SK-N-SH treated with all-trans-retinoic acid at 6 μM for 48 hours (cell line): ENCODE measurements at regions not wholly inside any gene's neighbourhood (a gene's known extent, or its start where the extent isn't known, plus 50 kb on each side); places are given as distances from the start of the nearest gene placed in this dataset.

Experiments used
- ATAC-seq: fragments of 200-7000 bp; cut with Tn5 transposase; 3 replicates; pipeline ENCODE4 v1.9.1; 2020; ENCODE audit warnings: mild to moderate bottlenecking, moderate library complexity
- ARNTL ChIP-seq: fragments of 450-650 bp; formaldehyde crosslinking; IDR thresholded peaks from 2 replicates; pipeline ENCODE4 v1.5.0; 2020; ENCODE audit warnings: low read depth, mild to moderate bottlenecking, moderate library complexity, borderline replicate concordance
- BACH2 ChIP-seq: fragments of 250-450 bp; sonication (Bioruptor Pico); IDR thresholded peaks from 2 replicates; pipeline ENCODE4 v1.9.0; 2021; ENCODE audit warnings: mild to moderate bottlenecking, borderline replicate concordance
- CSDC2 ChIP-seq: fragments of 250-450 bp; sonication (Bioruptor Pico); IDR thresholded peaks from 2 replicates; pipeline ENCODE4 v1.5.0; 2020; ENCODE audit warnings: mild to moderate bottlenecking, moderate library complexity
- ESRRG ChIP-seq: fragments of 250-450 bp; sonication (Bioruptor Pico); IDR thresholded peaks from 2 replicates; pipeline ENCODE4 v1.6.1; 2021; ENCODE audit warnings: mild to moderate bottlenecking
- OSR1 ChIP-seq: fragments of 250-450 bp; sonication (Bioruptor Pico); IDR thresholded peaks from 2 replicates; pipeline ENCODE4 v1.8.0; 2022; ENCODE audit warnings: moderate library complexity, mild to moderate bottlenecking, inconsistent platforms
- PATZ1 ChIP-seq: fragments of 250-450 bp; sonication (Bioruptor Pico); IDR thresholded peaks from 2 replicates; pipeline ENCODE4 v1.8.0; 2020; ENCODE audit warnings: mild to moderate bottlenecking, moderate library complexity, borderline replicate concordance
- PPARA ChIP-seq: fragments of 250-450 bp; sonication (Bioruptor Pico); IDR thresholded peaks from 2 replicates; pipeline ENCODE4 v1.5.0; 2020; ENCODE audit warnings: mild to moderate bottlenecking, borderline replicate concordance
- RARB ChIP-seq: fragments of 250-450 bp; sonication (Bioruptor Pico); IDR thresholded peaks from 2 replicates; pipeline ENCODE4 v1.8.0; 2021; ENCODE audit warnings: mild to moderate bottlenecking, moderate library complexity
- SNAI2 ChIP-seq: fragments of 250-450 bp; sonication (Bioruptor Pico); IDR thresholded peaks from 2 replicates; pipeline ENCODE4 v1.5.0; 2020; ENCODE audit warnings: mild to moderate bottlenecking, moderate library complexity
- TCF4 ChIP-seq: fragments of 250-450 bp; sonication (Bioruptor Pico); IDR thresholded peaks from 2 replicates; pipeline ENCODE4 v1.8.0; 2021; ENCODE audit warnings: mild to moderate bottlenecking, moderate library complexity, borderline replicate concordance
- TOX ChIP-seq: fragments of 250-450 bp; sonication (Bioruptor Pico); IDR thresholded peaks from 2 replicates; pipeline ENCODE4 v1.8.0; 2021; ENCODE audit warnings: mild to moderate bottlenecking, moderate library complexity, borderline replicate concordance
- ZFP30 ChIP-seq: fragments of 450-650 bp; formaldehyde crosslinking; IDR thresholded peaks from 2 replicates; pipeline ENCODE4 v1.5.0; 2022; ENCODE audit warnings: mild to moderate bottlenecking, moderate library complexity
- ZNF565 ChIP-seq: fragments of 450-650 bp; formaldehyde crosslinking; conservative IDR thresholded peaks from 2 replicates; pipeline ENCODE4 v1.5.0; 2020; ENCODE audit warnings: low read depth, mild to moderate bottlenecking, moderate library complexity
- ZNF70 ChIP-seq: fragments of 450-650 bp; formaldehyde crosslinking; IDR thresholded peaks from 2 replicates; pipeline ENCODE4 v1.5.0; 2020; ENCODE audit warnings: mild to moderate bottlenecking, moderate library complexity
- ZNF8 ChIP-seq: fragments of 450-650 bp; formaldehyde crosslinking; IDR thresholded peaks from 2 replicates; pipeline ENCODE4 v1.5.0; 2020; ENCODE audit warnings: mild to moderate bottlenecking, moderate library complexity
- TF ChIP-seq, protein P1 (sequence below): fragments of 250-450 bp; sonication (Bioruptor Pico); IDR thresholded peaks from 2 replicates; pipeline ENCODE4 v1.5.1; 2020; ENCODE audit warnings: low read depth, mild to moderate bottlenecking, moderate library complexity
- TF ChIP-seq, protein P2 (sequence below): fragments of 250-450 bp; sonication (Bioruptor Pico); IDR thresholded peaks from 2 replicates; pipeline ENCODE4 v1.8.0; 2021; ENCODE audit warnings: low read depth, mild to moderate bottlenecking, moderate library complexity, borderline replicate concordance
- TF ChIP-seq, protein P3 (sequence below): fragments of 250-450 bp; sonication (Bioruptor Pico); IDR thresholded peaks from 2 replicates; pipeline ENCODE4 v1.5.1; 2021; ENCODE audit warnings: mild to moderate bottlenecking, moderate library complexity
- TF ChIP-seq, protein P4 (sequence below): fragments of 250-450 bp; sonication (Bioruptor Pico); IDR thresholded peaks from 2 replicates; pipeline ENCODE4 v1.5.0; 2020; ENCODE audit warnings: mild to moderate bottlenecking, moderate library complexity

DNA sequence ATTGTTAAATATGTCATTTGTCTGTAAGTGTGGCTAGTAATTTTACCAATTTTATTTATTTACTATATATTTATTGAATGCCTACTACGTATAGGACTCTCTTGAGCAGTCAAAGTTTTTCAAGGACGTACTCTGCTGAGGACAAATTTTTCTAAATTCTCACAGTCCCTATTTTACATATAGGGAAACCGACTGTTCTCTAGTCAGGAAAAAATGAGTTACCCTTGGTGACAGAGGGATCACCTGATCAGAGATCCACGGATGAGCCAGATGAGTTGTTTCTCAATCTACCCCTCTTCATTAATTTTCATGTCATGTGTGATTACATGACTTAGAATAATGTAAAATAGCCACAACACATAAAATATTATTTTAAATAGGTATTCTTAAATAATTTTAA, 96.2 kb upstream of the SLC38A2 start (continued):
- TF ChIP-seq, protein P1, sequence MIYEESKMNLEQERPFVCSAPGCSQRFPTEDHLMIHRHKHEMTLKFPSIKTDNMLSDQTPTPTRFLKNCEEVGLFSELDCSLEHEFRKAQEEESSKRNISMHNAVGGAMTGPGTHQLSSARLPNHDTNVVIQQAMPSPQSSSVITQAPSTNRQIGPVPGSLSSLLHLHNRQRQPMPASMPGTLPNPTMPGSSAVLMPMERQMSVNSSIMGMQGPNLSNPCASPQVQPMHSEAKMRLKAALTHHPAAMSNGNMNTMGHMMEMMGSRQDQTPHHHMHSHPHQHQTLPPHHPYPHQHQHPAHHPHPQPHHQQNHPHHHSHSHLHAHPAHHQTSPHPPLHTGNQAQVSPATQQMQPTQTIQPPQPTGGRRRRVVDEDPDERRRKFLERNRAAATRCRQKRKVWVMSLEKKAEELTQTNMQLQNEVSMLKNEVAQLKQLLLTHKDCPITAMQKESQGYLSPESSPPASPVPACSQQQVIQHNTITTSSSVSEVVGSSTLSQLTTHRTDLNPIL, result no peak
- no peak for TF ChIP-seq PATZ1 (CRISPR knock-in tag)

DNA sequence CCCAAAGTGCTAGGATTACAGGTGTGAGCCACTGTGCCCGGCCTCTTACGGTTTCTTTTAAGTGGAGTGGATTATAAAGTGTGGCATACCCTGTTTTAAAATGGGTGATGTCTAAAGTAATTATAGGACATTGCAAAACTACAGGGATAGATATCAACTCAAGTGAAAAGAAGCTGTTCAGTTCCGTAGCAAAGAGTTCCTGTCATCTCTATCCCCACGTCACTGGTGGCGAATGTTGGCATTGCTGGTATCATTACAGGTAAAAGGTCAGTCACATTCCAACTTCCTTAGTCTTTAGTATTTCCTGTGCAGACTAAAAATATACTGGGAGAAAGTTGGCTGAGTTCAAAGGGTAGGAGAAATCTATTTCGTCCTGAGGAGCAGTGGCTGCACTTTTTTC, 95.6 kb upstream of the SLC38A2 start:
- peak; percentile 28; the same call in 2 of the 3 replicates for ATAC-seq
- no peak for TF ChIP-seq OSR1 (CRISPR knock-in tag)
- TF ChIP-seq, protein P2, sequence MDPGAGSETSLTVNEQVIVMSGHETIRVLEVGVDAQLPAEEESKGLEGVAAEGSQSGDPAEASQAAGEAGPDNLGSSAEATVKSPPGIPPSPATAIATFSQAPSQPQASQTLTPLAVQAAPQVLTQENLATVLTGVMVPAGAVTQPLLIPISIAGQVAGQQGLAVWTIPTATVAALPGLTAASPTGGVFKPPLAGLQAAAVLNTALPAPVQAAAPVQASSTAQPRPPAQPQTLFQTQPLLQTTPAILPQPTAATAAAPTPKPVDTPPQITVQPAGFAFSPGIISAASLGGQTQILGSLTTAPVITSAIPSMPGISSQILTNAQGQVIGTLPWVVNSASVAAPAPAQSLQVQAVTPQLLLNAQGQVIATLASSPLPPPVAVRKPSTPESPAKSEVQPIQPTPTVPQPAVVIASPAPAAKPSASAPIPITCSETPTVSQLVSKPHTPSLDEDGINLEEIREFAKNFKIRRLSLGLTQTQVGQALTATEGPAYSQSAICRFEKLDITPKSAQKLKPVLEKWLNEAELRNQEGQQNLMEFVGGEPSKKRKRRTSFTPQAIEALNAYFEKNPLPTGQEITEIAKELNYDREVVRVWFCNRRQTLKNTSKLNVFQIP (CRISPR knock-in tag), result no peak

- ATAC-seq, result no peak
- no peak for TF ChIP-seq ZNF70 (CRISPR knock-in tag)
- TF ChIP-seq, protein P3, sequence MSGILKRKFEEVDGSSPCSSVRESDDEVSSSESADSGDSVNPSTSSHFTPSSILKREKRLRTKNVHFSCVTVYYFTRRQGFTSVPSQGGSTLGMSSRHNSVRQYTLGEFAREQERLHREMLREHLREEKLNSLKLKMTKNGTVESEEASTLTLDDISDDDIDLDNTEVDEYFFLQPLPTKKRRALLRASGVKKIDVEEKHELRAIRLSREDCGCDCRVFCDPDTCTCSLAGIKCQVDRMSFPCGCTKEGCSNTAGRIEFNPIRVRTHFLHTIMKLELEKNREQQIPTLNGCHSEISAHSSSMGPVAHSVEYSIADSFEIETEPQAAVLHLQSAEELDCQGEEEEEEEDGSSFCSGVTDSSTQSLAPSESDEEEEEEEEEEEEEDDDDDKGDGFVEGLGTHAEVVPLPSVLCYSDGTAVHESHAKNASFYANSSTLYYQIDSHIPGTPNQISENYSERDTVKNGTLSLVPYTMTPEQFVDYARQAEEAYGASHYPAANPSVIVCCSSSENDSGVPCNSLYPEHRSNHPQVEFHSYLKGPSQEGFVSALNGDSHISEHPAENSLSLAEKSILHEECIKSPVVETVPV, result no peak
- no peak for TF ChIP-seq TOX (CRISPR knock-in tag)
- no peak for TF ChIP-seq ZFP30 (CRISPR knock-in tag)
- no peak for TF ChIP-seq CSDC2 (CRISPR knock-in tag)
- no peak for TF ChIP-seq ESRRG
- TF ChIP-seq SNAI2 (CRISPR knock-in tag), result no peak
- TF ChIP-seq ZNF8, result no peak
- TF ChIP-seq, protein P4, sequence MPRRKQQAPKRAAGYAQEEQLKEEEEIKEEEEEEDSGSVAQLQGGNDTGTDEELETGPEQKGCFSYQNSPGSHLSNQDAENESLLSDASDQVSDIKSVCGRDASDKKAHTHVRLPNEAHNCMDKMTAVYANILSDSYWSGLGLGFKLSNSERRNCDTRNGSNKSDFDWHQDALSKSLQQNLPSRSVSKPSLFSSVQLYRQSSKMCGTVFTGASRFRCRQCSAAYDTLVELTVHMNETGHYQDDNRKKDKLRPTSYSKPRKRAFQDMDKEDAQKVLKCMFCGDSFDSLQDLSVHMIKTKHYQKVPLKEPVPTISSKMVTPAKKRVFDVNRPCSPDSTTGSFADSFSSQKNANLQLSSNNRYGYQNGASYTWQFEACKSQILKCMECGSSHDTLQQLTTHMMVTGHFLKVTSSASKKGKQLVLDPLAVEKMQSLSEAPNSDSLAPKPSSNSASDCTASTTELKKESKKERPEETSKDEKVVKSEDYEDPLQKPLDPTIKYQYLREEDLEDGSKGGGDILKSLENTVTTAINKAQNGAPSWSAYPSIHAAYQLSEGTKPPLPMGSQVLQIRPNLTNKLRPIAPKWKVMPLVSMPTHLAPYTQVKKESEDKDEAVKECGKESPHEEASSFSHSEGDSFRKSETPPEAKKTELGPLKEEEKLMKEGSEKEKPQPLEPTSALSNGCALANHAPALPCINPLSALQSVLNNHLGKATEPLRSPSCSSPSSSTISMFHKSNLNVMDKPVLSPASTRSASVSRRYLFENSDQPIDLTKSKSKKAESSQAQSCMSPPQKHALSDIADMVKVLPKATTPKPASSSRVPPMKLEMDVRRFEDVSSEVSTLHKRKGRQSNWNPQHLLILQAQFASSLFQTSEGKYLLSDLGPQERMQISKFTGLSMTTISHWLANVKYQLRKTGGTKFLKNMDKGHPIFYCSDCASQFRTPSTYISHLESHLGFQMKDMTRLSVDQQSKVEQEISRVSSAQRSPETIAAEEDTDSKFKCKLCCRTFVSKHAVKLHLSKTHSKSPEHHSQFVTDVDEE (CRISPR knock-in tag), result no peak
- TF ChIP-seq, protein P1, result no peak
- TF ChIP-seq ZNF565 (CRISPR knock-in tag), result no peak
Measured at GRCh38 chr12:46465307-46465706, 92.7 kb upstream of the SLC38A2 start.

- no peak for ATAC-seq
- TF ChIP-seq TCF4 (CRISPR knock-in tag), result no peak
- TF ChIP-seq OSR1 (CRISPR knock-in tag), result no peak
- TF ChIP-seq ZFP30 (CRISPR knock-in tag), result no peak
- no peak for TF ChIP-seq ZNF565 (CRISPR knock-in tag)
- no peak for TF ChIP-seq PPARA (CRISPR knock-in tag)
- no peak for TF ChIP-seq ESRRG
- no peak for TF ChIP-seq RARB (CRISPR knock-in tag)
- no peak for TF ChIP-seq TOX (CRISPR knock-in tag)
- TF ChIP-seq BACH2 (CRISPR knock-in tag), result no peak
- TF ChIP-seq, protein P3, result no peak
- TF ChIP-seq, protein P1, result no peak
- TF ChIP-seq PATZ1 (CRISPR knock-in tag), result no peak
- no peak for TF ChIP-seq ARNTL (CRISPR knock-in tag)
Measured at GRCh38 chr12:46464863-46465262, 92.3 kb upstream of the SLC38A2 start.
